NCI-H1436 treated with DMSO at 0.1 percent for 48 hours (cell line): ENCODE measurements at regions not wholly inside any gene's neighbourhood (a gene's known extent, or its start where the extent isn't known, plus 50 kb on each side); places are given as distances from the start of the nearest gene placed in this dataset.

Experiments used
- DNase-seq: peaks from one replicate; lab custom pipeline; 2025; lab: John Stamatoyannopoulos, UW

DNA sequence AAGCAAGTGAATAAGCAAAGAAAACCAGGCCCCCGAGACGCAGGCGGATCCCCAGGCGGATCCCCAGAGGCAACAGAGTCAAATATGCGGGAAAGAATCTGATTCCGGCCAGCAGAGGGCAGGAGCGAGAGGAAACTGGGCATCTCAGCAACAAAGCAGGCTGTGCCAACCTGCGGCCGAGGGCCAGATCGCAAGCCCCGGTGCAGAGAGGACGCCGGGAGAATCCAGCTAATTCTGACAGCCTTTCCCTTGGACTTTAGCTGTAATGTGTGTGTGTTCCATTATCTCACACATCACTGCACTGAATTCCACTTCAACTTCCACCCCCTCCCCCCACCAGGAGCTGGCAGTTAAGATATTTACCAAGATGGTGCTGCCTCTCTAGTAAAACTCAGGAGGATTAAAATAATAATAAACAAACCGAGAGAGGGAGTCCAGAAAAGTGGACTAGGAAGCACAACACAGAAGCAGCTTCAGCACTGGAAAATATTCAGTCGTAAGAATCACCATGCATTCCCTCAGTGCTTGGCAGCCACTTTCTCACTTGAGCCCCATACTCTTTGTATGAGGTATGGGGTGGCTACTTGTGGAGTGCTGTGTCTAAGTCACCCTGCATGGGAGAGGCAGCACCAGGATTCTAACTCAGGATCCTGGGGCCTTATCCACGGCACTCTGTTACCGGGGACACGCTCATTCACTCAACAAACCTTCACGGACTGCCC, 66.2 kb upstream of the SNX9 start:
- peak; percentile 38 for DNase-seq

DNA sequence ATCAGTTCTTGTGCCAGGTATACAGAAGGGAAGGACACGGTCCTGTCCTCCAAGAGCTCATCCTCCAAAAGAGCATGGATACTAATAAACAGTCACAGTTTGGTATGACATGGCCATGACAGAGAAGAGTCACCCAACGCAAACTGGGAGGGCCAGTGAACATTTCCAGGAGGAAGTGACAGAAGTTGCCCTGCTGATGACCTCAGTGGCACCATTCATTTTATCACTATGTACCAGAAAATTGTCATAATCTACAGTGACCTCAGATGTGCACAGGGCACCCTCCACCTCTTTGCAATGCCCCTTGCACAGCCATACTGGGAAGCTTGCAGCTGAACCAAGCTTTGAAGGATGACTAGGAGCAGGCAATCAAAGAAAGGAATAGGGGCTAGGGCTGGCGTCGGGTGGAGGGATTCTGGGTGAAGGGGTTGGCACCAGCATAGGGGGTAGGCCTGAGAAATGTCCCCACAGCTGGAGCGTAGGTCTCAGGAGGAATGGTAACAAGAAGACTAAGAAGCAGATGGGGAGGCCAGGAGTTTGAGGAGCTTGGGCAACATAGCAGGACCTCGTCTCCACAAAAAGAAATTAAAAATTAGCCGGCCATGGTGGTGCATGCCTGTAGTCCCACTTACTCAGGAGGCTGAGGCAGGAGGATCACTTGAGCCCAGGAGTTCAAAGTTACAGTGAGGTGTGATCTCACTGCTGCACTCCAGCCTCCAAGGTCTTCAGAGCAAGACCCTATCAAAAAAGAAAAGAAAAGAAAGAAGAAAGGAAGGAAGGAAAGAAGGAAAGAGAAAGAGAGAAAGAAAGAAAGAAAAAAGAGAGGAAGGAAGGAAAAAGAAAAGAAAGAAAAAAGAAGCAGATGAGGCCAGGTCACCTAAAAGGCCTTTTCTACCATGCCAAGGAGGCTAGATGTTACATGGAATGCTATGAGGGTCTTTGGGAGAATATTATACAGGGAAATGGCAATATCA, 65.3 kb upstream of the SNX9 start:
- DNase-seq, result no peak

DNA sequence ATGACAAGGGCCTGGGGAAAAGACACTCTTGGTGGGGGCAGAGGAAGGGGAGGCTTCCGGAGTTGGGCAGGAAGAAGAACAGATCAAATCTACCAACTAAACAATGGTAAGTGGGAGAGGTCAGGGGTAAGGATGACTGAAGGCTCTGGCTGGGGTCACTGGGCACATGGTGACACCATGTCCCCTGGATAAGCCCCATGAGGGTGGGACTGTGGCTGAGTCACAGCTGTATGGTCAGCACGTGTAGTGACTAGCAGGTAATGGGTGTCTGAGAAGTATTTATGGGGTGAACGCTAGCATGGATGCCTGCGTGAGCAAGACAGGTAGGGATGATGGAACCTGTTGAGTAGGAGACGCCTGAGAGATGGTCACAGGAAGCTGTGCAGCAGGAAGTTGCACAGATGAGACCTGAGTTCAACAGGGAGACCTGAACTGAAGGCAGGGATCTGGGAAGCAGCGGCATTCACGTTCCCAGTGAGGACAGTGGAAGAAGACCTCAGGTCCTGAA, 64.5 kb upstream of the SNX9 start:
- no peak for DNase-seq

DNA sequence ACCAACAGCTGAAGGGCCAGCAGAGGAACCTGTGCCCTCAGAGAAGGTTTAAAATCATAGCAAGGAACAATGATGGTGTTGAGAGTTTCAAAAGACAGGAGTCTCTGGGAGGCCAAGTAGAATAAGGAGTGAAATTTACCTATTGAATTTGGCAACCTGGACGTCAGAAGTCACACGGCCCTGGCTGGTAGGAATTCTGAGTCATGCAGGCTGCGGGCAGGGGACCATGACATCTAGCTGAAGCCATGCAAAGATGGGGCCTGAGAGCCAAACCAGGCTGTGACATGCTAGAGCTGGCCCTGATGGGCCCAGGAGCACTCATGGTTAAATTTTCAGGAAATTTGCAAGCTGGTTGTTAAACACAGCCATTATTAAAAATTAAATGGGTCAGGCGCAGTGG, 64.0 kb upstream of the SNX9 start:
- DNase-seq, result no peak

DNA sequence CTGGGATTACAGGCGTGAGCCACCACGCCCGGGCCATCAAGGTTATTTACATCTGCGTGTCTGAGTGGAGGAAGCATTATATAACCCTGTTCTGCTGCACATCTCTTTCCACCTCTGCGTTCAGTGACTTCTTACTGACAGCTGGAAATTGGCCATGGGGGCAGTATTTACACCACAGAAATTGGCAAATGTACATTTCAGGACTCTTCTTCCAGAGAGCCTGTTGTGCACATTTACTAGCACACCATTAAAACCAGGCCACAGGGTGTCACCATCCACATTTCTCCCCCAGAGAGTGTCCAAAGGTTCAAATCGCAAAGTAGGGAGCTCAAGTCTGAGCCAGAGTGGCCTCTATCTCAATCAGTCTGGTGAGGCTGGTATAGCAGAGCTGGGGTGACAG, 62.9 kb upstream of the SNX9 start:
- no peak for DNase-seq

DNA sequence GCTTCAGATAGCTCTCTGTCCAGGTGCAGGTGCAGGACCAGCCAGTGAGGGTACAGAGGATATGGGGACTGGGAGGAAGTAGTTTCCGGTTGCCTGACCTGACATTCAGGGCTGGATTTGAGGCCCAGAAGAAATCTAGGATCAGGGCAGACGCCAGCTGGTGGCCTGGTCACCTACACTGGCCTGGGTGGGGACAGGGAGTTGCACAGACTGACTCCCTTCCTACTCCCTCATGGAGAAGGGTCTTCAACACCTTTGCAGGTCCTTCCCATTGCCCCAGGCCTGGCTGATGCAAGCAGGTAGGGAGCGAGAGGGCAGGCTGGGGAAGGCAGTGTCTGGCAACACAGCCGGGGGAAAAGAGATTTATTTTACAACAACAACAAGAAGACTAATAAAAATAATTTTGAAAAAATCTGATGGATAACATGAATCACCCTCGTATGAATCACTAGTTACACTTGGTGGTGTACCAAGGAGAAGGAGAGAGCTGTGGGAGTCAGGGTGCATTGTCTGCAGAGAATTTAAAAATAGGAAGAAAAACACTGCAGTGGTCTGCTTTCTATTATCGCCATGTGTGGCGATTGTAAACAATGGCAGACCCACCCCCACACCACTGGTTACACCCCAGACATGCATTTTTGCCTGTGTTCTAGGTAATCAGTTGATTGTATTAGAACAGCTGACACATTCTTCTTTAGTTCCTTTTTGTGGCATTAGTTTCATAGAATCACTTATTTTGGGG, 62.3 kb upstream of the SNX9 start:
- no peak for DNase-seq

DNA sequence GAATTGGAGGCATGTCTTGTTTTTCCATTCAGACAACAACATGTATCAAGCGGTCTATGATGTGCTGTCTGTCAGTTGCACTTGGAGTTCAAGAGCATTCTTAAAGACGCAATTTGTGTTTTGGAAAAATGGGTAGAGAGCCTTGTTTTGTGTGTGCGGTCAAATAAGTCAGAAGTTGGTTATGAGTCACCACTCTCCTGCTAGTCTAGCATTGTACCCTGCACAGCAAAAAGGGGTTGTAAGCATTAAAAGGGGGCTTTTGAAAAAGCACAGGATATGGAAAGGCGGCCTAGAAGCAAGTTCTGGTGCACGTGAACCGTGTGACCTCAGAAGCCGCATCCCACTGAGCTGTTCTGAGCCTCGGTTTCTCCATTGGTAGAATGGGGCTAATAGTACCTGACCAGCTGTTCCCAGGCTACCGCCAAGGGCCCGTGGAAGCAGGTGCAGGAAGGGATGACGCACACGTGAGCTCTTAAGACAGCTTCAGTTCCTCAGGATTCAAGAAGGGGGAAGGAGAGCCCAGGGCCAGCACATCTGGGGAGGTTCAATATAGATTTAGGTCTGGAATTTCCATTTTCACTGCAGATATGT, 61.6 kb upstream of the SNX9 start:
- DNase-seq, result no peak

DNA sequence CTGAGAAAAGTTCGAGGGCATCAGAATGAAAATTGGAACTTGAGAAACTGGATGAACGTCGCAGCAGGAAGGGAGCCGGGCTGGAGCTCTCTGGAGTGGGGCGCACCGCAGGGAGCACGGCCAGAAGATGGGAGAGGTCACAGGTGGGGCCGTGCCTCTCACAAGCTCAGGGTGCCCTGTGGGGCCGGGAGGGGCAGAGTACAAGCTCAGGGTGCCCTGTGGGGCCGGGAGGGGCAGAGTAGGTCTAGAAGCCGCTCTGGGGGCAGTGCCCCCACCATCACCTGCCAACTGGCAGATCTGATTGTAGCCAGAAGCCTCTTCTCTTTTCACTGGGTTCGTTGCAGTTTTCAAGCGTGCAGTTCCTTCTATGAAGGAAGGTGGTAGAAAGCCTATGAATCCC, 61.1 kb upstream of the SNX9 start:
- no peak for DNase-seq

DNA sequence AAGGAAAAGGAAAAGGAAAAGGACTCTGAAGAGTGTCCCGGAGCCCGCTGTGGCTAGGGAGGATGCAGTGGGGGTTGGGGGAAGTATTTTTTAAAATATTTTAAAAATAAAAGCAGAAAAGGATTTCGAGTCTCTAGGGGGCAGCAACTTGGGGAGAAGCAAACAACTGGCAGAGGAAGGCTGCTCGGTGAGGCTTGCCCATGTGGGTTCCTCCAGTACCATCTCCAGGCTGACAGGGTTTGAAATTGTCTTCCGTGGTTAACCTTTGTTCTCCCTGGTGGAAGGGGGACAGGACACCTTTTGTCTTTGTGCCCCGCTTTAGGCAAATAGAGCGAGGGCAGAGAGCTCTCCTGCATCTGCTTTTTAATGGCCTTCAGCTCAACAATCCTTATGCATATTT, 60.4 kb upstream of the SNX9 start:
- DNase-seq, result no peak

DNA sequence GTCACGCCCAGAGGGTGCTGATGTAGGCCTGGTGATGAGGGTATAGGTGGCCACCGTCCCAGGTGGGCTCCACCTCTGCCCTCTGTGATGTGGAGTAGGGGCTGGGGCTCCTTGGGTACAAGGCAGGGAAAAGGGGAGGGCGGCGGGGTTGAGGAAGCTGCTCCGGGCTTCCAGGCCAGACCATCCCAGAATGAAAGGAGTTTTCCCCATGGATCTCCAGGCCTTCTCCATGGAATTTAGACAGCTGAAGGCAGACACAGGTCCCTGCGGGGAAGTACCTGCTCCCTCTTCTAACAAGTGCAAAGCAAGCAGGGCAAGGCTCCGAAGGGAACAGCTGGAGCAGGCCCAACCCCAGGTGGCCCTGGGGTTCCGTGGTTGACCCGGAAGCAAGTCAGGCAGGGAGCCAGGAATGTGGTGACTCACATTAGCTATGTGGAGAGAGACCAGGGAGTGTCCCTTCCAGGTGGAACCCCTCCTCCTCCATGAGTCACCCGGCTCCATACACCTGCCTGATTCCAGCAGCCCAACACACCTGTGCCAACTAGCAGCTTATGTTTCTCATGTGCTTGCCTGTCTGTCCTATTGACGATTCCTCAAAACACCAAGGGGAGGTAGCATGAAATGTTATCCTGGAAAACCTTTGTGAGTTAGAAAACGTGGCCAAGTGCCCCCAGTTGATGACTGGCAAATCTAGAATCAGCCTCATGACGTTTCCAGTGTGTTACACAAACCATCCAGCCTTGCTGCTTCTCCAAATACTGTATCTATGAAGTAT, 59.7 kb upstream of the SNX9 start:
- peak; percentile 11 for DNase-seq

DNA sequence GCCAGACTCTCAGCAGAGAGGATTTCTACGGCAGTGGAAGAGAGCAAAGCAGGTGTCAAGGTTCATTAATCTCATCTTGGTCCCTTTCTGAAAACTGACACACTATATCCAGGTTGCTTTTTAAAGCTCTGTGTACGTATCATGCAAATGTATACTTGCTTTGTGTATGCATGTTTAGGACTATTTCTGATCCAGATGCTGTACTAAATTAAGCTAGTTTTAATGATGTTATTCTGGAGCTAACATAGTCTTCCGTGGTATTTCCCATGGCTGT, 59.2 kb upstream of the SNX9 start:
- DNase-seq, result no peak

DNA sequence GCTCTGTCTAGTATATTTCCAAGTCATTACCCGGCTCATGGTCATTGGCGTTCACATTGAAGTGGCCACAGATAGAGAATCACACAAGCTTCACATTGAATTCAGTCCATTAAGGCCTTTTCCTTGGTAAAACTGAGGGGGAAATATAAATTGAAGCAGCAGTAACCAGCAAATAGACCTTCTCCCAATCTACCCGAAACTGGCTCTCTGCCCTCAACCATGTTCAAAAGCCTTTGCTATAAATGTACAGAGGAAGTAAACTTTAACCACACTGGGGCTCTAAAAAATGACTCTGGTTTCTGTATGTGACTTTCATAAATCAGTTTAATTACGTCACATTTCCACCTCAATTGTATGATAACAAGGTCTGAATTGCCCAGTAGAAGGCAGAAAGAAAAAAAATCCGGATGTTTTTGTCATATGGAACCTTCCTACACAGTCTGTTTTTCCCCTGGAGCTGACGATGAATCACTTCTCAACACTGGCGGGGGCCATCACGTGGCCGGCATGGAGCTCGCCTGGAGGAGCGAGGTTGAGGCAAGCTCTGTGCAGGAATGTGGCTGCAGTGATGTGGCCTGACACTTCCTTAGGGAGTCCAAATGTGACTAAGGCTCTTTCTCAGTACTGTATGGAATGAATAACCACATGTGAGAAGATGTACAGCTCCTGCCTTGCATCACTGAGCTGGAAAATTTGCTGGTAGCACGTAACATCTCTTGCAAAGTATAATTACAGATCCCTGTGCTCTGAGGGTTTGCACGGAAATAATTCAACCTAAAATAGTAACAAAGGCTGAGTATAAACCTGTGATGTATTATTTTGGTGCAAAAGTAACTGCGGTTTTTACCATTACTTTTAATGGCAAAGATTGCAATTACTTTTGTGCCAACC, 58.6 kb upstream of the SNX9 start:
- no peak for DNase-seq

DNA sequence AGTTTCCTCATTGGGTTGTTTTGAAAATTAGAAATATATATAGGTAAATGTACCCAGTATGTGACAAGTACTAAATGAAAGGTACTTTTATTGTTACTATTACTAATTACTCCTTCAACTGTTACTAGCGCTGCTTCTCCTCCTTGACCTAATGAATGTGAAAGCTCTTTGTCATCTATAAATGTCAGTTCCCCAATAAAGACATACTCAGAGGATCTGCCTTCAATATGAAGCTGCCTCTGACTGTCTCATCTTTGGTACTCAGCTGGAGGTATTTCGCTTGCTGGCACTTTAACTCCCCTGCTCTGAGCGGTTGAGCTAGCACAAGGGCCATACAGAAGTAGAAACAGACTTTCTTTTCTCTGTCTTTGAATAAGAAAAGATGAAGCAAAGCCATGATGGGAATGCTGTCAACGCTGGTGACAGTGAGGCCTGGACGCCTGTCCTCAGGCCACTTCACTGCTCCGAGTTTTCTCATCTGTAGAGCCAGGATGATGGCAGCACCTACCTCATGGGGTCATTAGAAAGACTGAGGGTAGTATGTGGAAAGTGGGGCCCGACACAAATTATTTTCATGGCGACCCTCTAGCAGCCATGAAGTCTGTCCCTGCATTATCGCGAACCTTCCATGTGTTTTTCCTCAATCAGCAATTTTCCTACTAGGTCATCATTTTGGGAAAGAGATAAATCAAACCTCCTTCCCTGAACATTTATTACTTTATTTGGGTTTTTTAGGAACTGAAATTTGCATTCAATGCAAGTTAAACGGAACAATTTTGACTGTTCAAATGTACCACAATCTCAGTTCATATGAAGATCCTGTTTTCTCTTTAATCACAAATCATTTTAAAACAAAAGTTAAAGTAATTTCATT, 55.9 kb upstream of the SNX9 start:
- DNase-seq, result no peak

DNA sequence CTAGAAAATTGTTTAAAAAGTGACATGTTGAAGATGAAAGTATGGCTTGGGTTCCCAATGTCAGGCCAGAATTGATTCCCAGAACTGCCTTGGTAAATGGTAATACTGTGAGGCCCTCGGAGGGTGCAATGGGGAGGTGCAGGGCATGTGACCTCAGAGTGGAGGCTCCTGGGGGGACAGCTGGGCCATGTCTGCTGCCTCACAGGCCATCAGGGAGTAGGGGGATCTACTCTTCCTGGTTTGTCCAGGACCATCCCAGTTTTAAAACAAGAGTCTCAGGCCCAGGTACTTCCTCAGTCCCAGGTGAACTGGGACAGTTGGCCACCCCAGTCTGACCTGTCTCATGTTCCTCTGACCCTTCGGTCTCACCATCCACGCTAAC, 55.3 kb upstream of the SNX9 start:
- DNase-seq, result no peak

DNA sequence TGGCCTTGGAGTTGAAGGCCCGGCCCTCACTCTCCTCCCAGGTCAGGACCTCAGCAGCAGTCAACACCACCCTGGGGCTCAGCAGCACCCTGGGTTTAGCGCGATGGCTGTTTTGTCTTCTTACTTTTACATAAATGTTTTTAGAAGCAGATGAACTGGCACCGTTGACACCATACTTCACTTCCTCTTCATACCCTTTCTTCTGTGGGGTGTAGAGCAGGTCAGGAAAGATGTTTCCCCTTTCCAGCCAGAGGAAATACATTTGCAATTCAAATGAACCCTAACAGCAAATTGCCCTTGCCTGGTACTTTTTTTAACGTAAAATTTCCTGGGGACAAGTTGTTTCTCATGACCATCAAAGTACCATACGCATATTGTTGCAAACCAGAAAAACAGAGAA, 54.7 kb upstream of the SNX9 start:
- no peak for DNase-seq

DNA sequence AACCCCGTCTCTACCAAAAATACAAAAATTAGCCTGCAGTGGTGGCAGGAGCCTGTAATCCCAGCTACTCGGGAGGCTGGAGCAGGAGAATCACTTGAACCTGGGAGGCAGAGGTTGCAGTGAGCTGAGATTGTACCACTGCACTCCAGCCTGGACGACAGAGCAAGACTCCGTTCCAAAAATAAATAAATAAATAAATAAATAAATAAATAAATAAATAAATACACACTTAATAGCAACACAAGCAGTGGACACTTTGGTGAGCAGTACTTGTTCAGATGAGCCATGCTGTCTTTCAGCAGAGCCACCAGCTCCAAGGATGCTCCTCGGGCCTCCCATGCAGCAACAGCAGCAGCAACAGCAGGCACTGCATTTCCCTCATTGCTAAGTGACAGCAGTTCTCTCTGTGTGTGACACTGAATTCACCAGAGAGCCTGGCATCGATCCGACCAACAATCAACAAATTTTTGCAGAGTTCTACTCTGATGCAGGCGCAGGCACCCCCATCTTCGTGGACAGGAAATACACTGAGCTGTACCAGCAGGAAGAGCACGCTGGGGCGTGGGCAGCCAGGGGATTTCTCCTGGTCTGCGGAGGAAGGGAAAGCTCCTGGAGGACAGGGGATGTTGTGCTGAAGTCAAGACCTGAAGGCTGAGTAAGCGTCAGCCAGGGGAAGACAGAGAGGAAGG, 54.0 kb upstream of the SNX9 start:
- no peak for DNase-seq

DNA sequence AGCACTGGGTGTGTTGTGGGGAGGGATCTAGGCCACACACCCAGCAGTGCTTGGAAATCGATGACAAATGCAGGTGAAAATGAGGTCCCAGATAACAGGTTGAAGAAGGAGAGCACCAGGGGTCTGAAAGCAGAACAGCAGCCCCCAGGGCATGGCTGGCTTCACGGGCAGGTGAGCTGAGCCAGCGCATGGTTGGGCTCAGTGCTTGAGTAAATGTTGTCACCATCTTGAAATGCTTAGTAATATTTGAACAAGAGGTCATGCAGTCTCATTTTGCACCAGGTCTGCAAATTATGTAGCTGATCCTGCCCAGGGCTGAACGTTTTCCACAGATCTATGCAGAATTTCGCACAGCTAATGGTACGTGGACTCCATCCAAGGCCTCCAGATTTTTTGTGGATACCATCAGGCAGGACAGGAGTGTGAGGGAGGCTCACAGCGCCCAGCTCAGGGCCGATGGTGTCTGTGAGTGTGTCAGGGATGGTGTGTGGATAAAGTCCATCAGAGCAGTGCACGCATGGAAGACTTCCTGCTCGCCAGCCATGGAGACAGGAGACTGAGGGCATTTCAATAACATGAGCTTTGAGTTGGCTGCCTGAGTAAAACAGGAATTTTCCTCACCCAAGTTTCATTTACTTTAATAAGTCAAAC, 53.1 kb upstream of the SNX9 start:
- DNase-seq, result no peak

DNA sequence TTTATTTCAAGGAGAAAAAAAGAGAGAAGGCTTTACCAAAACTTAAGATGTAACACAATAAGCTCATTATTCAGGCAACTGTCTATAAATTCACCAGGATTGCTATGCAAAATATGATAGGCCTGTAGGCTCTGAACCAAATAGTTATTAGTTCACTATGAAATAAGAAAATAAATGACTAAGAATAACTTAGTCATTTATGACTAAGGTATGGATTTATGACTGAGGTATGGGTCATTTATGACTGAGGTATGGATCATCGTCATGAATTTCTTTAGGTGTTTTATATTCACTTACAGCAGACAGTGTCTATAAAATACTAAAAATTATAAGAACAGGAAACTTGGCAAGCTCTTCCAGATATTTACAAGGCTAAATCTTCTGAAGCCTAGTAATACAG, 52.1 kb upstream of the SNX9 start:
- DNase-seq, result no peak
